Hepatocyte (in vitro differentiated cells): ENCODE measurements at regions not wholly inside any gene's neighbourhood (a gene's known extent, or its start where the extent isn't known, plus 50 kb on each side); places are given as distances from the start of the nearest gene placed in this dataset.

ENCODE experiments used
- DNase-seq: peaks from one replicate; pipeline ENCODE4 v3.0.0-alpha.2; 2016; ENCODE audit warnings: low spot score
- H2AFZ ChIP-seq: fragments of 200-600 bp; sonication (generic); 2 replicates; pipeline ENCODE4 v1.6.0; 2016; ENCODE audit warnings: antibody characterized with exemption, mild to moderate bottlenecking
- H3K27ac ChIP-seq: fragments of 200-600 bp; sonication (generic); 2 replicates; pipeline ENCODE4 v1.5.1; 2016; ENCODE audit warnings: mild to moderate bottlenecking
- H3K27me3 ChIP-seq: fragments of 200-600 bp; sonication (generic); 2 replicates; pipeline ENCODE4 v1.6.1; 2016
- H3K36me3 ChIP-seq: fragments of 200-600 bp; sonication (generic); replicated peaks from 2 replicates; pipeline ENCODE4 v1.5.1; 2016; ENCODE audit warnings: low read depth; ENCODE audit not compliant: insufficient read depth
- H3K4me1 ChIP-seq: fragments of 200-600 bp; sonication (generic); 2 replicates; pipeline ENCODE4 v1.5.1; 2016; ENCODE audit warnings: mild to moderate bottlenecking, moderate library complexity; ENCODE audit not compliant: insufficient read depth
- H3K4me2 ChIP-seq: fragments of 200-600 bp; sonication (generic); 2 replicates; pipeline ENCODE4 v1.6.0; 2016
- H3K4me3 ChIP-seq: fragments of 200-600 bp; sonication (generic); 2 replicates; pipeline ENCODE4 v1.5.1; 2016; ENCODE audit warnings: mild to moderate bottlenecking
- H3K79me2 ChIP-seq: fragments of 200-600 bp; sonication (generic); 2 replicates; pipeline ENCODE4 v1.6.0; 2017; ENCODE audit warnings: mild to moderate bottlenecking
- H3K9me2 ChIP-seq: fragments of 200-600 bp; sonication (generic); replicated peaks from 2 replicates; pipeline ENCODE4 v1.6.0; 2017; ENCODE audit warnings: mild to moderate bottlenecking; ENCODE audit not compliant: insufficient read depth
- H3K9me3 ChIP-seq: fragments of 200-600 bp; sonication (generic); 2 replicates; pipeline ENCODE4 v1.5.1; 2016; ENCODE audit warnings: low read depth, mild to moderate bottlenecking
- H4K20me1 ChIP-seq: fragments of 200-600 bp; sonication (generic); 2 replicates; pipeline ENCODE4 v1.6.0; 2016; ENCODE audit warnings: mild to moderate bottlenecking; ENCODE audit not compliant: insufficient read depth, poor library complexity, severe bottlenecking
- EZH2 ChIP-seq: fragments of 200-600 bp; sonication (generic); IDR thresholded peaks from 2 replicates; pipeline ENCODE4 v1.6.1; 2016; ENCODE audit warnings: antibody characterized with exemption, mild to moderate bottlenecking, borderline replicate concordance
- EZH2phosphoT487 ChIP-seq: fragments of 200-600 bp; sonication (generic); IDR thresholded peaks from one replicate; pipeline ENCODE4 v1.6.1; 2018; ENCODE audit warnings: antibody characterized with exemption, mild to moderate bottlenecking, low read depth, moderate library complexity; ENCODE audit not compliant: unreplicated experiment, severe bottlenecking
- WGBS: methylation state at CpG from one replicate; pipeline ENCODE4 v1.1.6; 2016; ENCODE audit warnings: low lambda C conversion rate; ENCODE audit errors: missing lambda C conversion rate; 5-methylcytosine and 5-hydroxymethylcytosine counted together
- TF ChIP-seq, protein P1 (sequence below): fragments of 200-600 bp; sonication (generic); IDR thresholded peaks from 2 replicates; pipeline ENCODE4 v1.5.1; 2016; ENCODE audit warnings: antibody characterized with exemption, mild to moderate bottlenecking; ENCODE audit not compliant: poor library complexity

DNA sequence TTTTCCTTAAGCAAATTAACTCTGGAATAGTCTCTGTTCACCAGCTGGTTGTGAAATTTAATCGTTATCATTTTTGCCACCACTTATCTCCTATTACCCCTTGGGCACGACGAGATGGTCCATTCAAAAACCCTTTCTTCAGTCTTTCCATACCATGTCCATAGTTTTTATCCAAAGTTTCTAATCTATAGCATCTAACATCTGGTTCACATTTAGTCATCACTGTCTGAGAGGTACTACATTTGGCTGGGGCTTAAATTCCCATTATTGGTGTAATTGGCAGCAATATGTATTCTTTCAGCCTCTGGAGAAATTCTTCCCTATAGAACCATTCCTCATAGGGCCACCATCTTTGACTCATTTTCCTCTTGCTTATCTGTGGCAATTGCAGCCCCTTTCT lies 163.5 kb downstream of the CCER1 start:
- no peaks in the 10 kb centered on the region for H3K4me1 ChIP-seq
- H3K9me3 ChIP-seq, result no peaks in the 10 kb centered on the region
- H3K79me2 ChIP-seq, result no peaks in the 10 kb centered on the region
- H3K4me2 ChIP-seq, result no peak overlapping the region
- H3K36me3 ChIP-seq, result no peaks in the 10 kb centered on the region
- no peak for DNase-seq
- no peak overlapping the region for H2AFZ ChIP-seq
- no peak overlapping the region for H3K4me3 ChIP-seq
- H3K9me2 ChIP-seq, result no peaks in the 10 kb centered on the region
- no peak for TF ChIP-seq EZH2
- TF ChIP-seq, protein P1, sequence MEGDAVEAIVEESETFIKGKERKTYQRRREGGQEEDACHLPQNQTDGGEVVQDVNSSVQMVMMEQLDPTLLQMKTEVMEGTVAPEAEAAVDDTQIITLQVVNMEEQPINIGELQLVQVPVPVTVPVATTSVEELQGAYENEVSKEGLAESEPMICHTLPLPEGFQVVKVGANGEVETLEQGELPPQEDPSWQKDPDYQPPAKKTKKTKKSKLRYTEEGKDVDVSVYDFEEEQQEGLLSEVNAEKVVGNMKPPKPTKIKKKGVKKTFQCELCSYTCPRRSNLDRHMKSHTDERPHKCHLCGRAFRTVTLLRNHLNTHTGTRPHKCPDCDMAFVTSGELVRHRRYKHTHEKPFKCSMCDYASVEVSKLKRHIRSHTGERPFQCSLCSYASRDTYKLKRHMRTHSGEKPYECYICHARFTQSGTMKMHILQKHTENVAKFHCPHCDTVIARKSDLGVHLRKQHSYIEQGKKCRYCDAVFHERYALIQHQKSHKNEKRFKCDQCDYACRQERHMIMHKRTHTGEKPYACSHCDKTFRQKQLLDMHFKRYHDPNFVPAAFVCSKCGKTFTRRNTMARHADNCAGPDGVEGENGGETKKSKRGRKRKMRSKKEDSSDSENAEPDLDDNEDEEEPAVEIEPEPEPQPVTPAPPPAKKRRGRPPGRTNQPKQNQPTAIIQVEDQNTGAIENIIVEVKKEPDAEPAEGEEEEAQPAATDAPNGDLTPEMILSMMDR, result no peak
- H3K27me3 ChIP-seq, result no peaks in the 10 kb centered on the region
- 71% methylated on average over 3 of the region's 3 CpGs for WGBS
- no peak overlapping the region for H3K27ac ChIP-seq
- no peaks in the 10 kb centered on the region for H4K20me1 ChIP-seq

DNA sequence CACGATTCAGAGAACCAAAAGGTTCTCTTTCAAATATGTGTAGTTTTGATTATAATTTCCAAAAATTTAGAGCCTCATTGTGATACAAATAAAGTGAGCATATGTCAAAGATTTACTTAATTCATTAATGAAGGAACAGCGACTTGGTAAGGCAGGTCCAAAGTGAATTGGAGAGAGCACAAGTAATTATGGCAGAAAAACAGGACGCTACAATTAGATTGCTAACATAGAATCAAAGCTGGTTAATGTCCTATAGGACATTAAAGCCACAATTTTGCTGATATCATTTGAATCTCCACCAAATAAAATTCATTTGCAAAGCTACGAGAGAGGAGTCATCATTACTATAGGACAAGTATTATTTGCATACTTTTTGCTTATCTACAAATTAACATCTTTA lies 164.2 kb downstream of the CCER1 start:
- no peaks in the 10 kb centered on the region for H3K9me3 ChIP-seq
- H4K20me1 ChIP-seq, result no peaks in the 10 kb centered on the region
- WGBS, result 86% methylated on average over 4 of the region's 4 CpGs
- H2AFZ ChIP-seq, result no peak overlapping the region
- no peaks in the 10 kb centered on the region for H3K27me3 ChIP-seq
- no peaks in the 10 kb centered on the region for H3K36me3 ChIP-seq
- no peak overlapping the region for H3K27ac ChIP-seq
- H3K4me2 ChIP-seq, result no peak overlapping the region
- H3K4me3 ChIP-seq, result no peak overlapping the region
- no peaks in the 10 kb centered on the region for H3K4me1 ChIP-seq
- no peaks in the 10 kb centered on the region for H3K79me2 ChIP-seq
- no peak for DNase-seq
- H3K9me2 ChIP-seq, result no peaks in the 10 kb centered on the region
- TF ChIP-seq EZH2 (no peak), EZH2phosphoT487 (no peak)
- TF ChIP-seq, protein P1, result no peak

DNA sequence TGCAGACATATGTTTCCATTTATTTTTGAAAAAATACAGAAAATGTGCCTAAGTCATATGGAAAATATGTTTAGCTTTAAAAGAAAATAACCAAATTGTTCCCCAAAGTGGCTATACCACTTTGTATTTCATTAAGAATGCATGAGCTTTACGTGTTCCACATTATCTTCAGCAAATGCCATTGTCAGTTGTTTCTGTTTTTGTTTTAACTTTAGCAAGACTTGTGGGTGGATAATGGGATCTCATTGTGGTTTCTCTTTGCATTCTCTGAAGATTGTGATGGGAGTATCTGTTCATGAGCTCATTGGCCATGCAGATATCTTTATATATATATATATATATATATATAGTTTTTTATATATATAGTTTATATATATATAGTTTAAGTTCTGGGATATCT lies 181.5 kb downstream of the CCER1 start:
- Histone ChIP-seq H3K36me3 (no peaks in the 10 kb centered on the region), H3K9me3 (no peaks in the 10 kb centered on the region), H3K27me3 (no peaks in the 10 kb centered on the region), H3K4me3 (no peak overlapping the region), H3K4me1 (no peaks in the 10 kb centered on the region), H2AFZ (no peak overlapping the region), H3K4me2 (no peak overlapping the region), H3K79me2 (no peaks in the 10 kb centered on the region), H3K9me2 (no peaks in the 10 kb centered on the region), H3K27ac (no peak overlapping the region), H4K20me1 (no peaks in the 10 kb centered on the region)
- TF ChIP-seq EZH2, result no peak
- TF ChIP-seq EZH2phosphoT487, result no peak
- TF ChIP-seq, protein P1, result no peak
- no peak for DNase-seq
- 83% methylated on average over 1 of the region's 1 CpG for WGBS

- no peaks in the 10 kb centered on the region for H4K20me1 ChIP-seq
- no peak for DNase-seq
- H3K4me3 ChIP-seq, result no peak overlapping the region
- no peaks in the 10 kb centered on the region for H3K79me2 ChIP-seq
- no peak overlapping the region for H2AFZ ChIP-seq
- H3K27me3 ChIP-seq, result no peaks in the 10 kb centered on the region
- no peaks in the 10 kb centered on the region for H3K9me3 ChIP-seq
- WGBS, result 91% methylated on average over 1 of the region's 1 CpG
- H3K4me1 ChIP-seq, result no peaks in the 10 kb centered on the region
- no peaks in the 10 kb centered on the region for H3K9me2 ChIP-seq
- no peak overlapping the region for H3K4me2 ChIP-seq
- H3K36me3 ChIP-seq, result no peaks in the 10 kb centered on the region
- no peak overlapping the region for H3K27ac ChIP-seq
- TF ChIP-seq EZH2 (no peak), EZH2phosphoT487 (no peak)
- TF ChIP-seq, protein P1, result no peak
Measured at GRCh38 chr12:90770861-90771260, 184.1 kb downstream of the CCER1 start.
